22Rv1 (cell line): ENCODE measurements at regions not wholly inside any gene's neighbourhood (a gene's known extent, or its start where the extent isn't known, plus 50 kb on each side); places are given as distances from the start of the nearest gene placed in this dataset.

Experiments used
- H3K27ac ChIP-seq: fragments of 450-650 bp; 2 replicates; pipeline ENCODE4 v1.5.1; 2017
- CTCF ChIP-seq: fragments of 450-650 bp; IDR thresholded peaks from 2 replicates; pipeline ENCODE4 v1.5.1; 2017; ENCODE audit warnings: mild to moderate bottlenecking
- ZFX ChIP-seq: fragments of 450-650 bp; IDR thresholded peaks from 2 replicates; pipeline ENCODE4 v1.6.1; 2017; ENCODE audit warnings: antibody characterized with exemption, borderline replicate concordance

GRCh38 chr1:70911861-70912260 is 135.8 kb downstream of the PTGER3 start:
- TF ChIP-seq ZFX (no peak), CTCF (no peak)
- no peak overlapping the region for H3K27ac ChIP-seq

GRCh38 chr1:70914224-70914623 is 133.4 kb downstream of the PTGER3 start:
- TF ChIP-seq ZFX: no peak
- no peak for TF ChIP-seq CTCF
- no peak overlapping the region for H3K27ac ChIP-seq

- no peak overlapping the region for H3K27ac ChIP-seq
- TF ChIP-seq CTCF (no peak), ZFX (no peak)
These were observed 132.2 kb downstream of the PTGER3 start for GRCh38 chr1:70915258-70916033.

- H3K27ac ChIP-seq: no peak overlapping the region
- TF ChIP-seq ZFX: no peak
- no peak for TF ChIP-seq CTCF
These were observed 131.6 kb downstream of the PTGER3 start for GRCh38 chr1:70916034-70916427.

GRCh38 chr1:70919706-70920323 is 127.8 kb downstream of the PTGER3 start:
- H3K27ac ChIP-seq: no peak overlapping the region
- TF ChIP-seq ZFX: no peak
- no peak for TF ChIP-seq CTCF
